DMS153 (cell line): ENCODE measurements at regions not wholly inside any gene's neighbourhood (a gene's known extent, or its start where the extent isn't known, plus 50 kb on each side); places are given as distances from the start of the nearest gene placed in this dataset.
"Not testable (repeated sequence)": the region's sequence is repeated elsewhere in the genome, so short reads cannot be mapped to it uniquely, and the experiment has no call there.

Experiments used
- DNase-seq: peaks from one replicate; lab custom pipeline; 2025; lab: John Stamatoyannopoulos, UW

- DNase-seq: no peak
These were observed 92.0 kb upstream of the FAM13C start for GRCh38 chr10:59454171-59454919.

- no peak for DNase-seq
These were observed 86.3 kb upstream of the FAM13C start for GRCh38 chr10:59448616-59449015.

GRCh38 chr10:59435707-59436106, 73.4 kb upstream of the FAM13C start:
- DNase-seq: no peak

GRCh38 chr10:59434463-59435321, 72.3 kb upstream of the FAM13C start:
- DNase-seq: no peak

- DNase-seq: no peak
These were observed 71.5 kb upstream of the FAM13C start for GRCh38 chr10:59433720-59434428.

- no peak for DNase-seq
These were observed 70.0 kb upstream of the FAM13C start for GRCh38 chr10:59432207-59432900.

- not testable (repeated sequence) for DNase-seq
These were observed 51.4 kb upstream of the FAM13C start for GRCh38 chr10:59413795-59414194.
